HL-60 (cell line): ENCODE measurements at regions not wholly inside any gene's neighbourhood (a gene's known extent, or its start where the extent isn't known, plus 50 kb on each side); places are given as distances from the start of the nearest gene placed in this dataset.

Experiments
- DNase-seq, 2 experiments: peaks; one replicate each; pipeline ENCODE4 v3.0.0-alpha.2; 2010 to 2020; ENCODE audit warnings: low read depth in 1 of 2, low spot score in 1 of 2
- H3K27ac ChIP-seq: fragments of 250-450 bp; sonication (Bioruptor Pico); replicated peaks from 2 replicates; pipeline ENCODE4 v1.5.1; 2020; ENCODE audit warnings: mild to moderate bottlenecking, moderate library complexity
- H3K27me3 ChIP-seq: fragments of 250-450 bp; sonication (Bioruptor Pico); 2 replicates; pipeline ENCODE4 v1.5.1; 2021; ENCODE audit warnings: mild to moderate bottlenecking, moderate library complexity; ENCODE audit not compliant: insufficient read depth, poor library complexity, severe bottlenecking
- H3K4me3 ChIP-seq: replicated peaks from 2 replicates; pipeline ENCODE4 v1.5.1; 2011; ENCODE audit warnings: mild to moderate bottlenecking, control low read depth, low read length; ENCODE audit not compliant: insufficient read depth
- GABPA ChIP-seq: IDR thresholded peaks from 2 replicates; pipeline ENCODE4 v1.6.1; 2012; ENCODE audit warnings: low read depth
- POLR2AphosphoS5 ChIP-seq: IDR thresholded peaks from 2 replicates; pipeline ENCODE4 v1.6.1; 2012; ENCODE audit warnings: low read depth
- SPI1 ChIP-seq: IDR thresholded peaks from 2 replicates; pipeline ENCODE4 v1.6.1; 2012; ENCODE audit warnings: low read depth, mild to moderate bottlenecking, borderline replicate concordance
- TF ChIP-seq, protein P1 (sequence below): IDR thresholded peaks from 2 replicates; pipeline ENCODE4 v1.6.1; 2012; ENCODE audit warnings: low read depth; ENCODE audit not compliant: insufficient replicate concordance
- TF ChIP-seq, protein P2 (sequence below): IDR thresholded peaks from one replicate; pipeline ENCODE4 v1.5.1; 2011; ENCODE audit warnings: low read length, control low read depth, inconsistent platforms; ENCODE audit not compliant: insufficient read depth

DNA sequence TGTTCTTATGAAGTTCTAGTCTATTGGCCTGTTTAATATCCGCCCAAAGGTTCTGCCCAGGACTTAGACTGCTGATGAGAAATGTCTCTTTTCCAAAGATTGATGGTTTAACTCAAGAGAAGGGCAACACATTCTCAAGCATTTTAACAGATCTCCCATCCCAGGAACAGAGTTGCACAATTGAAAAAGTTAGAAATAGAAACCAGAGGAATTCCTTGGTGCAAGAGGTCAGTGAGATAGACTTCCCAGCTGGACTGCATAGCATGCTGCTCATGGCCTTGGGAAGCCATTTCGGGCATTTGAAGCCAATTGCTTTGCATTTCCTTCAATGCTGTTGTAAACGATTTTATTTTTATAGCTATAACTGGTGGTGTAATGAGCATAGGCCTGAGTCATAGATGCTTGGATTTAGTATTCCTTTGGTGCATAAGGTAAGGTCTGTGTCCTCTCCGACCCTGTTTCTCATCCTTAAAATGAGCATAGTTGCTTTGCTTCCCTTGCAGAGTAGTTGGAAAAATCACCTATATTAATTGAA lies 292.2 kb upstream of the JAG1 start:
- H3K27ac ChIP-seq: no peak overlapping the region
- no peak for TF ChIP-seq POLR2AphosphoS5
- no peak for TF ChIP-seq SPI1
- TF ChIP-seq, protein P1, sequence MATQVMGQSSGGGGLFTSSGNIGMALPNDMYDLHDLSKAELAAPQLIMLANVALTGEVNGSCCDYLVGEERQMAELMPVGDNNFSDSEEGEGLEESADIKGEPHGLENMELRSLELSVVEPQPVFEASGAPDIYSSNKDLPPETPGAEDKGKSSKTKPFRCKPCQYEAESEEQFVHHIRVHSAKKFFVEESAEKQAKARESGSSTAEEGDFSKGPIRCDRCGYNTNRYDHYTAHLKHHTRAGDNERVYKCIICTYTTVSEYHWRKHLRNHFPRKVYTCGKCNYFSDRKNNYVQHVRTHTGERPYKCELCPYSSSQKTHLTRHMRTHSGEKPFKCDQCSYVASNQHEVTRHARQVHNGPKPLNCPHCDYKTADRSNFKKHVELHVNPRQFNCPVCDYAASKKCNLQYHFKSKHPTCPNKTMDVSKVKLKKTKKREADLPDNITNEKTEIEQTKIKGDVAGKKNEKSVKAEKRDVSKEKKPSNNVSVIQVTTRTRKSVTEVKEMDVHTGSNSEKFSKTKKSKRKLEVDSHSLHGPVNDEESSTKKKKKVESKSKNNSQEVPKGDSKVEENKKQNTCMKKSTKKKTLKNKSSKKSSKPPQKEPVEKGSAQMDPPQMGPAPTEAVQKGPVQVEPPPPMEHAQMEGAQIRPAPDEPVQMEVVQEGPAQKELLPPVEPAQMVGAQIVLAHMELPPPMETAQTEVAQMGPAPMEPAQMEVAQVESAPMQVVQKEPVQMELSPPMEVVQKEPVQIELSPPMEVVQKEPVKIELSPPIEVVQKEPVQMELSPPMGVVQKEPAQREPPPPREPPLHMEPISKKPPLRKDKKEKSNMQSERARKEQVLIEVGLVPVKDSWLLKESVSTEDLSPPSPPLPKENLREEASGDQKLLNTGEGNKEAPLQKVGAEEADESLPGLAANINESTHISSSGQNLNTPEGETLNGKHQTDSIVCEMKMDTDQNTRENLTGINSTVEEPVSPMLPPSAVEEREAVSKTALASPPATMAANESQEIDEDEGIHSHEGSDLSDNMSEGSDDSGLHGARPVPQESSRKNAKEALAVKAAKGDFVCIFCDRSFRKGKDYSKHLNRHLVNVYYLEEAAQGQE: no peak
- TF ChIP-seq, protein P2, sequence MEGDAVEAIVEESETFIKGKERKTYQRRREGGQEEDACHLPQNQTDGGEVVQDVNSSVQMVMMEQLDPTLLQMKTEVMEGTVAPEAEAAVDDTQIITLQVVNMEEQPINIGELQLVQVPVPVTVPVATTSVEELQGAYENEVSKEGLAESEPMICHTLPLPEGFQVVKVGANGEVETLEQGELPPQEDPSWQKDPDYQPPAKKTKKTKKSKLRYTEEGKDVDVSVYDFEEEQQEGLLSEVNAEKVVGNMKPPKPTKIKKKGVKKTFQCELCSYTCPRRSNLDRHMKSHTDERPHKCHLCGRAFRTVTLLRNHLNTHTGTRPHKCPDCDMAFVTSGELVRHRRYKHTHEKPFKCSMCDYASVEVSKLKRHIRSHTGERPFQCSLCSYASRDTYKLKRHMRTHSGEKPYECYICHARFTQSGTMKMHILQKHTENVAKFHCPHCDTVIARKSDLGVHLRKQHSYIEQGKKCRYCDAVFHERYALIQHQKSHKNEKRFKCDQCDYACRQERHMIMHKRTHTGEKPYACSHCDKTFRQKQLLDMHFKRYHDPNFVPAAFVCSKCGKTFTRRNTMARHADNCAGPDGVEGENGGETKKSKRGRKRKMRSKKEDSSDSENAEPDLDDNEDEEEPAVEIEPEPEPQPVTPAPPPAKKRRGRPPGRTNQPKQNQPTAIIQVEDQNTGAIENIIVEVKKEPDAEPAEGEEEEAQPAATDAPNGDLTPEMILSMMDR: no peak
- TF ChIP-seq GABPA: no peak
- DNase-seq: no peak
- H3K4me3 ChIP-seq: no peak overlapping the region
- no peaks in the 10 kb centered on the region for H3K27me3 ChIP-seq

DNA sequence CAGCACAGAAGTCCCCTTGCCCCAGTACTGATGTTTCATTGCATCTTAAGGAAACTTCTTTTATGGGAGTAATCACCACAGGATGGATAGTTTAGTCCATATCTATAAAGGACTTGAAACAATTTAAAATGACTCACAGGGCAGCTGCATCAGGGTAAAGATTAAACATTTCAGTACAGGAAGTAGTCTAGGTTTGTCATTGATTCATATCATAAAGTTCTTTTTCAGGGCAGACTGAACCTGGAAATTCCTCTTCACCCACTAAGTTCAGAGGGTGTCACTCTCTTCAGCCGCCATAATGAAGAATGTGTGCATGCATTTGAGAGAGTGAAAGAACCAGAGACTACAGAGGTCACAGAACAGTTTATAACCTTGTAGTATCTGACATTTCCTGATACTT lies 296.3 kb upstream of the JAG1 start:
- DNase-seq: no peak
- no peaks in the 10 kb centered on the region for H3K27me3 ChIP-seq
- H3K27ac ChIP-seq: no peak overlapping the region
- TF ChIP-seq POLR2AphosphoS5: no peak
- TF ChIP-seq SPI1: no peak
- TF ChIP-seq GABPA: no peak
- TF ChIP-seq, protein P2: no peak
- TF ChIP-seq, protein P1: no peak
- H3K4me3 ChIP-seq: no peak overlapping the region

DNA sequence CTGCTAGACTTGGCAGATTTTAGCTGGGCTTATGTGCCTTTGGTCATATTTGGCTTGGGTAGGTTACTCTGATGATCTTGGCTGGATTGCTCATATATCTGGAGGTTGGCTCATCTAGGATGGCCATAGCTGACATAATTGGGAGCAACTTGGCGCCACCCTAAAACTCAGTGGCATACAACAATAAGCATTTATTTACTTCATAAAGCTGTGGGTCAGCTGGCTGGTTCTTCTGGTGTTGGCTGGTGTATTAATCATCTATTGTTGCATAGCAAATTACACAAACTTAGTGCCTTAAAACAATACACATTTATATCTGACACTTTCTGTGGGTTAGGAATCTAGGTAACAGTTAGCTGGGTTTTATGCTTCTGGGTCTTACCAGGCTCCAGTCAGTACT lies 297.3 kb upstream of the JAG1 start:
- H3K4me3 ChIP-seq: no peak overlapping the region
- TF ChIP-seq SPI1 (no peak), POLR2AphosphoS5 (no peak), GABPA (no peak)
- TF ChIP-seq, protein P2: no peak
- TF ChIP-seq, protein P1: no peak

More for the DNA sequence above, 297.3 kb upstream of the JAG1 start:
- Histone ChIP-seq H3K27ac (no peak overlapping the region), H3K27me3 (no peaks in the 10 kb centered on the region)
- DNase-seq: no peak
